Esophagus muscularis mucosa (tissue), 4 donors: ENCODE measurements at regions not wholly inside any gene's neighbourhood (a gene's known extent, or its start where the extent isn't known, plus 50 kb on each side); places are given as distances from the start of the nearest gene placed in this dataset.

Experiments
- CTCF ChIP-seq, 3 experiments: fragments of 200-600 bp in 2 of 3; fragments of 450-650 bp in 1 of 3; sonication (generic) in 2 of 3; IDR thresholded peaks; one replicate each; pipeline ENCODE4 v1.5.1; 2017 to 2019; ENCODE audit warnings: antibody characterized with exemption in 3 of 3, mild to moderate bottlenecking in 2 of 3, moderate library complexity in 1 of 3
- EP300 ChIP-seq: sonication (generic); formaldehyde crosslinking; IDR thresholded peaks from one replicate; pipeline ENCODE4 v1.6.1; 2017; ENCODE audit warnings: antibody characterized with exemption
- POLR2AphosphoS5 ChIP-seq, 2 donors: sonication (generic); formaldehyde crosslinking; IDR thresholded peaks; one replicate each; pipeline ENCODE4 v1.6.1; 2017; ENCODE audit warnings: antibody characterized with exemption in 2 of 2

GRCh38 chr1:70567167-70567566 is 156.1 kb downstream of the CTH start:
- no peak for TF ChIP-seq CTCF (IDR thresholded peaks at IDR 0.05)
- TF ChIP-seq POLR2AphosphoS5 (IDR thresholded peaks at IDR 0.05), result no peak
- no peak for TF ChIP-seq EP300
